GM21526 (cell line): ENCODE measurements at regions not wholly inside any gene's neighbourhood (a gene's known extent, or its start where the extent isn't known, plus 50 kb on each side); places are given as distances from the start of the nearest gene placed in this dataset.

Experiments
- ATAC-seq: cut with Tn5 transposase; IDR thresholded peaks from one replicate; pipeline ENCODE4 v1.9.1; 2021; ENCODE audit warnings: moderate library complexity; ENCODE audit not compliant: unreplicated experiment, low FRiP score

DNA sequence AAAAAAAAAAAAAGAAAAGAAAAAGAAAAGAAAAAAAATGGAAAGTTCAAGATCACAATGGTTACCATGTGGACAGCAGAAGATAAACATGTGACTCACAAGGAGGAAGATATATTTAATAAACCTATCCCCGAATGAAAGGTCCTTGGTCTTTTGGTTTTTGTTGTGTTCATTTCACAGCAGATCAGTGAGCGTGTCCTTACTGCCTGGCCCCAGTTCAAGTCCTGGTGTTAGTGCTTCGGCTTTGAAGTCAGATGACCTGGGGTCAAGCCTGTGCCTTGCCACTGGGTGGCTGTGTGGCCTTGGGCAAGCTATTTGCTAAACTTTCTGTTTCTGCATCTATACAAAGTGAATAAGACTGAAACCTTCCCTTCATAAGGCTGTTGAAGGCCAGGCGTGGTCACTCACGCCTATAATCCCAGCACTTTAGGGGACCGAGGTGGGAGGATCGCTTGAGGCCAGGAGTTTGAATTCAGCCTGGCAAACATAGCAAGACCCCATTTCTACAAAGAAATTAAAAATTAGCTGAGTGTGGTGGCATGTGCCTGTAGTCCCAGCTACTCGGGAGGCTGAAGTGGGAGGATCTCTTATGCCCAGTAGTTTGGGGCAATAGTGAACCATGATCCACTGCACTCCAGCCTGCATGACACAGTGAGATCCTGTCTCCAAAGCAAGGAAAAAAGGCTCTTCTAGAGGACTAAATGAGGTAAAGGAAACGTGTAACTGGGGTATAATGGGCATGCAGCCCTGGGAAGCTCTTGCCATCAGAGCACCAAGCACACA, 94.5 kb upstream of the SPATA31D4 start:
- no peak for ATAC-seq

GRCh38 chr9:81841333-81841732, 86.9 kb upstream of the SPATA31D4 start:
- ATAC-seq = no peak

GRCh38 chr9:81844131-81844567, 84.1 kb upstream of the SPATA31D4 start:
- ATAC-seq = no peak

DNA sequence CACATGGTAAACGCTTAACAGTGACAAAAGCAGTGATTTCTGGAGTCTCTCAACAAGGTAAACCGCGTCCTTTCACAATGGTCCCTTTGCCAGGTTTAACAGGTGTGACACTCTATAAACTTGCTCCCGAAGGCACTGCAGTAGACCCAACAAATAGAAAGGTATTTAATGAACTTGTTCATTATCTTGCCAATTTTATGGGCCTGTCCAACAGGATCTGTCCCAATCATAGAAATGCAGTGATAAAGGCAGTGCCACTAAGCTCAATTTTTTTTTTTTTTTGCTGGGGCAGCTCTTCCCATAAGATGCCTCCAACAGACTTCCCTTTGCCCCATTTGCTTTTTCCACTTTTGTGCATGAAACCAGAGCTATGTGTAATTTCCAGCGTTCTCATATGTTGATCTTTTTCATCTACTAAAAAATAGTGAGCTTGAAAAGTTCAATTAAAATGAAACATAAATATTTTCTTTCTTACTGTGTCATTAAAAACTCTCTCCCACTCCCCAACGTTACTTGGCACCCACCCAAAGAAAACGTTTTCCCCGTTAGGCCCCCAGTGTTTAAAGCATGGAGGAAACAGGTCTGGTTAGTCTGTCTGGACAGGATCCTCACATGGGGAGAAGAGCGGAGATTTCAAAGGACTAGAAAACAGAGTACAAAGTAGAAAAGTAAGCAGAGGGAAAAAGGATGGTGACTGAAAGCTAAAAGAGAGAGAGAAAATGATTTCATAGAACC, 80.9 kb upstream of the SPATA31D4 start:
- ATAC-seq = no peak

DNA sequence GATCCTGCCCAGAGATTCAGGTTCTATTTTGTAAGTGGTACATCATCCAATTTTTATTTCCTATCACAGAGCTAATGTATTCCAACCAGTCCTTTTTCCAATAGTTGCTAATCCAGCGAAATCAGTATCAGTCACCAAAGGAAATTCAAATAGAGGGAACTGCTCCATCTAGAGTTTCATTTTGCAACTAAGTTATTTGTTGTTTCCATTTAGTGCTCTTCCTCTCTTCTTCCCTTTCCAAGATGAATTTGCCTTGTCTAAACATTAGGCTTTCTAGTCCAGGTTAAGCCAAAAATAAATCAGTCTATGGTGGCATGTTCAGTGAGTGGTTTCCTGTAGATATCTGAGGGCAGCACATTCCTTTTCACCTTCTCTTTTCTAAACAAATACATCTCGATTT, 79.8 kb upstream of the SPATA31D4 start:
- ATAC-seq = no peak

DNA sequence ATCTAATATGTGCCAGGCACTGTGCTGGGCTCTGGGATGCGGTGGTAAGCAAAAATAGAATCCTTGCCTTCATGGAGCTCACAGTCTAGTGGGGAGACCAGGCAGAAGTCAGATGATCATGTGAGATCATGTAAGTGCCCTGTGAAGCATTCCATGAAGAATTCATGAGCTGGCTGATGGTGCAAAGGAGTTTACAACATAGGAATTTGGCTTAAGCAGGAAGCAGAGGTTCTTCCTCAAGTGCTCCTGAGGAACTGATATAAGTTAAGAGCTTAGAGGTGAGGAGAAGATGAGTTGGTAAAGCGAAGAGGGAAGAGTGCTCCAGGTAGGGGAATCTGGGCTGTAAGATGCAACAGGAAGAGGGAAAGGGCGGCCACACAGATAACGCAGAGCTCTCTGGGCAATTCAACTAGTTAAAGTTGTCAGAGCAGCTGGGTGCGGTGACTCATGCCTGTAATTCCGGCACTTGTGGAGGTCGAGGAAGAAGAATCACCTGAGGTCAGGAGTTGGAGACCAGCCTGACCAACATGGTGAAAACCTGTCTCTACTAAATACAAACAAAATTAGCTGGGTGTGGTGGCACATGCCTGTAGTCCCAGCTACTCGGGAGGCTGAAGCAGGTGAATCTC, 78.5 kb upstream of the SPATA31D4 start:
- no peak for ATAC-seq

- ATAC-seq = no peak
These were observed 77.5 kb upstream of the SPATA31D4 start for GRCh38 chr9:81850724-81851123.

DNA sequence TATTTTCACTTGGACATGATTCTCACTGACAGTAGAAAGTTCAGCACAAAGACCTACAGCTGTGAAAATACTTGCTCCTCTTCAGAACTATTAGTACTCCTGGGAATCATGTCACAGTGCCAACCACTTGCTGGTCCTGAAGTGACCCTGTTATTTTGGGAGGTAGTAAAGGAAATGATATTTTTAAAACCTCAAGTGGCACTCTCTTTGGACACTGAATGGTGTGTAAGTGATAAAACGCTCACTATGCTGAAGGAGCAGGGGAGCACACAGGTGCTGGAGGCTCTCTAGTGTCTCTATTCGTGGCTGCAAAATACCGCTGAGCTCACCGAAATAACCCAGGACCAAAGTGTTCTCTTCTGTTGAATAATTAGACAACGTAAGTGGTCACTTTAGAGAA, 76.9 kb upstream of the SPATA31D4 start:
- no peak for ATAC-seq

GRCh38 chr9:81852820-81853219, 75.4 kb upstream of the SPATA31D4 start:
- no peak for ATAC-seq

GRCh38 chr9:81855538-81855937, 72.7 kb upstream of the SPATA31D4 start:
- ATAC-seq = no peak

GRCh38 chr9:81858657-81859430, 69.4 kb upstream of the SPATA31D4 start:
- ATAC-seq = no peak

- ATAC-seq = no peak
These were observed 67.6 kb upstream of the SPATA31D4 start for GRCh38 chr9:81860581-81860980.

DNA sequence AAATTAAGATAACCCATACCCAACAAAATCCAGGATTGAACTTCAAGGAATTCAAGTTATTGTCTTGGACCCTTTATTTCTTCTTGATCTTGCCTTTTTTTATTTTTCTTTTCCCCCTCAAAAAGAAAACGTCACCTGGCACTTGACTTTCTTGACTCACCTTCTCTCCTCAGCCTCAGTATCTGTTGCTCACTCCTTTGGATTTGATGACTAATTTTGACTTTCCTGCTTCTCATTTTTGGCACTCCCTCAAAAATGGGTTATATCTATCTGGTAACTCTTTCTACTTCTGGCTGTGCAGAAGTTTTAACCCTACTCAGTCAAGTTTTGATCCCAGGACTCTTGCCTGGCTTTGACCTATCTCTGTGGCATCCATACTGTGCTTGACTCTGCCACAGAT, 66.6 kb upstream of the SPATA31D4 start:
- no peak for ATAC-seq

DNA sequence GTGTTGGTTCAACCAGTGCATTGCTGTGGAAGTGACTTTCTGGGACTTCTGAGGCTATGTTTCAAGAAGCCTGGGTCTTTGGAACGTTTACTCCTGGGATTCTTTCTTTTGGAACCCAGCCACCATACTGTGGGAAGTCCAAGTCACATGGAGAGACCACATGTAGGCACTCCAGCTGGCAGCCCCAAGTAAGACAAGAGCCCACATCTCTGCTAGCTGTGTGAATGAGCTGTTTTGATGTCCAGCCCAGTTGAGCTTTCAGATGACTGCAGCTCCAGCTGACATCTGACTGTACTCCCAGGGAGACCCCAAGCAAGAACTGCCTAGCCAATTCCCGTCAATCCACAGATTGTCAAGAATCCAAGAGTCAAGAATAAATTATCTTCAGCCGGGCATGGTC, 60.1 kb upstream of the SPATA31D4 start:
- no peak for ATAC-seq

GRCh38 chr9:81871695-81872094, 56.5 kb upstream of the SPATA31D4 start:
- ATAC-seq = no peak

DNA sequence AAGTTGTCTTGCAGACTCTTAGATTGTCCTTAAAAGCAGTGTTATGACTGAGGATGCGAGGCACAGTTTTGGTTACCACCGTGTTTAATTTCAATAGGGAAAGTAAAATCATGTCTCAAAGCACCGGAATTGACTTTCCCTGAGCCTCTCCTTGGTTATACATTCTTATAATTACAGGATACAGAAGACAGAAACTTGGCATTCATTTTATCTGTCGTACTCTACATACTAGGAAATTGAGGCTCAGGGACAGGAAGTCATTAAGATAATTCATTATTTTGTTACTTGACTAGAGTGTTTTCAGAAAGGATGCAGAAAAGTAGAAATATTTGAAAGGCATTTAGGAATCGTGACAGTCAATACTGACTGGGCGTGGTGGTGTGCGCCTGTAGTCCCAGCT, 54.0 kb upstream of the SPATA31D4 start:
- ATAC-seq = no peak

- no peak for ATAC-seq
These were observed 53.3 kb upstream of the SPATA31D4 start for GRCh38 chr9:81874931-81875330.

DNA sequence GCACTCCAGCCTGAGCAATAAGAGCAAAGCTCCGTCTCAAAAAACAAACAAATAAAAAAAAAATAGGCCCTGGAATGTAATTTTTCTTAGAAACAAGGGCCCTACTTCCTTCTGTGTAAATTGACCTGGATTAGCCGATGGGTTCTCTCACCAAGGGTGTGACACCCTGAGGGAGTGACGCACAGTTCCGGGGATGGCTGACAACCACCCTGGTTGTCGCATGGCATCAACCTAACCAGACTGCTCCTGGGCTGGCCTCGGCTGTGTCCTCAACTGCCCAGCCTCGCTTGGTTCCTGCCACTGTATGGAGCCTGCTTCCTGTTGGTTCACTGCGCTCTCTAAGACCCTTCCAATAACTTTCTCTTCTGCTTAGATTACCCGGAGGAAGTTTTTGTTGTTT, 51.2 kb upstream of the SPATA31D4 start:
- ATAC-seq = no peak
